Liver (tissue), 8 donors: ENCODE measurements at regions not wholly inside any gene's neighbourhood (a gene's known extent, or its start where the extent isn't known, plus 50 kb on each side); places are given as distances from the start of the nearest gene placed in this dataset.

Experiments
- DNase-seq: peaks from one replicate; pipeline ENCODE4 v3.0.0-alpha.2; 2017; ENCODE audit warnings: low spot score
- H3K27ac ChIP-seq, 2 donors: one replicate each; pipeline ENCODE4 v1.7.0; 2013; ENCODE audit warnings: inconsistent platforms in 2 of 2, low read length in 2 of 2, control low read depth in 1 of 2, low read depth in 1 of 2, mild to moderate bottlenecking in 1 of 2
- H3K27me3 ChIP-seq, 4 donors: one replicate each; pipeline versions ENCODE4 v1.6.1 to v1.7.0; 2013; ENCODE audit warnings: low read length in 3 of 4, inconsistent platforms in 1 of 4, mild to moderate bottlenecking in 1 of 4, moderate library complexity in 1 of 4; ENCODE audit not compliant: control insufficient read depth in 4 of 4, insufficient read depth in 4 of 4
- H3K36me3 ChIP-seq, 4 donors: one replicate each; pipeline versions ENCODE4 v1.6.1 to v1.7.0; 2013; ENCODE audit warnings: low read length in 3 of 4, mild to moderate bottlenecking in 3 of 4, low read depth in 1 of 4, moderate library complexity in 1 of 4; ENCODE audit not compliant: control insufficient read depth in 4 of 4, insufficient read depth in 3 of 4
- H3K4me1 ChIP-seq, 4 donors: one replicate each; pipeline versions ENCODE4 v1.6.1 to v1.7.0; 2013; ENCODE audit warnings: low read length in 3 of 4, mild to moderate bottlenecking in 3 of 4, moderate library complexity in 1 of 4; ENCODE audit not compliant: control insufficient read depth in 4 of 4, insufficient read depth in 4 of 4
- H3K4me3 ChIP-seq, 3 donors: one replicate each; pipeline versions ENCODE4 v1.6.1 to v1.7.0; 2013; ENCODE audit warnings: low read length in 3 of 3, control low read depth in 1 of 3, low read depth in 1 of 3, mild to moderate bottlenecking in 1 of 3
- H3K9ac ChIP-seq, 2 donors: one replicate each; pipeline ENCODE4 v1.7.0; 2013; ENCODE audit warnings: low read length in 2 of 2, mild to moderate bottlenecking in 2 of 2, moderate library complexity in 2 of 2, control low read depth in 1 of 2, low read depth in 1 of 2
- H3K9me3 ChIP-seq, 4 donors: one replicate each; pipeline versions ENCODE4 v1.6.1 to v1.7.0; 2013; ENCODE audit warnings: low read length in 3 of 4; ENCODE audit not compliant: control insufficient read depth in 4 of 4
- ATF3 ChIP-seq: IDR thresholded peaks from 2 replicates; pipeline ENCODE4 v1.6.1; 2016; ENCODE audit warnings: antibody characterized with exemption
- EGR1 ChIP-seq, 2 donors: IDR thresholded peaks; 2 replicates each; pipeline ENCODE4 v1.6.1; 2016 to 2018; ENCODE audit warnings: antibody characterized with exemption in 2 of 2, low read depth in 2 of 2
- FOXA1 ChIP-seq: IDR thresholded peaks from 2 replicates; pipeline ENCODE4 v1.6.1; 2016; ENCODE audit warnings: antibody characterized with exemption
- FOXA2 ChIP-seq: IDR thresholded peaks from 2 replicates; pipeline ENCODE4 v1.6.1; 2016; ENCODE audit warnings: antibody characterized with exemption
- GABPA ChIP-seq, 2 donors: IDR thresholded peaks in 1 of 2; conservative IDR thresholded peaks in 1 of 2; 2 replicates each; pipeline ENCODE4 v1.6.1; 2016; ENCODE audit warnings: antibody characterized with exemption in 2 of 2, mild to moderate bottlenecking in 1 of 2, moderate library complexity in 1 of 2
- HNF4A ChIP-seq, 2 donors: conservative IDR thresholded peaks; 2 replicates each; pipeline ENCODE4 v1.6.1; 2016; ENCODE audit warnings: antibody characterized with exemption in 2 of 2, mild to moderate bottlenecking in 2 of 2
- HNF4G ChIP-seq: IDR thresholded peaks from 2 replicates; pipeline ENCODE4 v1.6.1; 2016; ENCODE audit warnings: antibody characterized with exemption
- JUND ChIP-seq, 2 donors: IDR thresholded peaks; 2 replicates each; pipeline ENCODE4 v1.6.1; 2016; ENCODE audit warnings: antibody characterized with exemption in 2 of 2
- NR2F2 ChIP-seq: IDR thresholded peaks from 2 replicates; pipeline ENCODE4 v1.6.1; 2016; ENCODE audit warnings: antibody characterized with exemption
- RAD21 ChIP-seq, 2 donors: IDR thresholded peaks; 2 replicates each; pipeline ENCODE4 v1.6.1; 2016; ENCODE audit warnings: antibody characterized with exemption in 2 of 2, mild to moderate bottlenecking in 2 of 2
- RXRA ChIP-seq, 2 donors: IDR thresholded peaks; 2 replicates each; pipeline ENCODE4 v1.6.1; 2017 to 2018; ENCODE audit warnings: antibody characterized with exemption in 2 of 2, mild to moderate bottlenecking in 1 of 2
- SP1 ChIP-seq: IDR thresholded peaks from 2 replicates; pipeline ENCODE4 v1.6.1; 2018; ENCODE audit warnings: antibody characterized with exemption, mild to moderate bottlenecking
- TAF1 ChIP-seq: conservative IDR thresholded peaks from 2 replicates; pipeline ENCODE4 v1.6.1; 2016; ENCODE audit warnings: antibody characterized with exemption, mild to moderate bottlenecking
- YY1 ChIP-seq: IDR thresholded peaks from 2 replicates; pipeline ENCODE4 v1.6.1; 2016; ENCODE audit warnings: antibody characterized with exemption, mild to moderate bottlenecking
- ZBTB33 ChIP-seq: IDR thresholded peaks from 2 replicates; pipeline ENCODE4 v1.6.1; 2016; ENCODE audit warnings: antibody characterized with exemption
- WGBS: extraction: QIAGEN DNeasy Blood & Tissue Kit; methylation state at CpG from one replicate; pipeline ENCODE4 v1.1.7; 2013; 5-methylcytosine and 5-hydroxymethylcytosine counted together
- TF ChIP-seq, protein P1 (sequence below): fragments of 150-350 bp; IDR thresholded peaks from 2 replicates; pipeline ENCODE4 v1.5.1; 2017; ENCODE audit warnings: improper control_type of control experiment, low read depth, low read length; ENCODE audit not compliant: missing input control
- TF ChIP-seq, protein P2 (sequence below): IDR thresholded peaks from 2 replicates; pipeline ENCODE4 v1.6.1; 2016; ENCODE audit warnings: antibody characterized with exemption
- TF ChIP-seq, protein P3 (sequence below): IDR thresholded peaks from 2 replicates; pipeline ENCODE4 v1.6.1; 2016; ENCODE audit warnings: antibody characterized with exemption, mild to moderate bottlenecking
- donor health status: healthy.
- donor health status: healthy.
- donor health status: healthy.
- donor health status: healthy.
- donor health status: healthy.

- no peak for DNase-seq
- Histone ChIP-seq H3K27me3 (no peaks in the 10 kb centered on the region), H3K27ac (no peak overlapping the region), H3K9me3 (no peaks in the 10 kb centered on the region), H3K9ac (no peak overlapping the region), H3K36me3 (no peaks in the 10 kb centered on the region), H3K4me3 (no peak overlapping the region), H3K4me1 (no peaks in the 10 kb centered on the region)
- no peak for TF ChIP-seq FOXA2
- no peak for TF ChIP-seq RXRA (IDR thresholded peaks at IDR 0.05)
- WGBS = 85% methylated on average over 16 of the region's 16 CpGs
These were observed 242.2 kb downstream of the CDH26 start for GRCh38 chr20:60200305-60200918.

- Histone ChIP-seq H3K27me3 (peaks cover 0 to 3% (median 0%) of the 10 kb centered on the region in 4 donors), H3K27ac (no peak overlapping the region), H3K9me3 (no peaks in the 10 kb centered on the region), H3K4me3 (no peak overlapping the region), H3K9ac (no peak overlapping the region), H3K36me3 (no peaks in the 10 kb centered on the region), H3K4me1 (no peaks in the 10 kb centered on the region)
- 84% methylated on average over 2 of the region's 2 CpGs for WGBS
- TF ChIP-seq FOXA2 = no peak
- TF ChIP-seq HNF4G = no peak
- TF ChIP-seq YY1 = no peak
- no peak for TF ChIP-seq JUND (IDR thresholded peaks at IDR 0.05)
- TF ChIP-seq FOXA1 = no peak
- no peak for TF ChIP-seq NR2F2
- TF ChIP-seq EGR1 (IDR thresholded peaks at IDR 0.05; ENCODE audit: low read depth in 2 of 2) = no peak
- TF ChIP-seq RAD21 (IDR thresholded peaks at IDR 0.05) = no peak
- no peak for TF ChIP-seq GABPA (IDR thresholded peaks at IDR 0.05 in 1 of 2, conservative IDR thresholded peaks at IDR 0.05 in 1 of 2)
- TF ChIP-seq ATF3 = no peak
- TF ChIP-seq, protein P1, sequence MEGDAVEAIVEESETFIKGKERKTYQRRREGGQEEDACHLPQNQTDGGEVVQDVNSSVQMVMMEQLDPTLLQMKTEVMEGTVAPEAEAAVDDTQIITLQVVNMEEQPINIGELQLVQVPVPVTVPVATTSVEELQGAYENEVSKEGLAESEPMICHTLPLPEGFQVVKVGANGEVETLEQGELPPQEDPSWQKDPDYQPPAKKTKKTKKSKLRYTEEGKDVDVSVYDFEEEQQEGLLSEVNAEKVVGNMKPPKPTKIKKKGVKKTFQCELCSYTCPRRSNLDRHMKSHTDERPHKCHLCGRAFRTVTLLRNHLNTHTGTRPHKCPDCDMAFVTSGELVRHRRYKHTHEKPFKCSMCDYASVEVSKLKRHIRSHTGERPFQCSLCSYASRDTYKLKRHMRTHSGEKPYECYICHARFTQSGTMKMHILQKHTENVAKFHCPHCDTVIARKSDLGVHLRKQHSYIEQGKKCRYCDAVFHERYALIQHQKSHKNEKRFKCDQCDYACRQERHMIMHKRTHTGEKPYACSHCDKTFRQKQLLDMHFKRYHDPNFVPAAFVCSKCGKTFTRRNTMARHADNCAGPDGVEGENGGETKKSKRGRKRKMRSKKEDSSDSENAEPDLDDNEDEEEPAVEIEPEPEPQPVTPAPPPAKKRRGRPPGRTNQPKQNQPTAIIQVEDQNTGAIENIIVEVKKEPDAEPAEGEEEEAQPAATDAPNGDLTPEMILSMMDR = no peak
- TF ChIP-seq HNF4A (conservative IDR thresholded peaks at IDR 0.05) = no peak
- no peak for TF ChIP-seq RXRA (IDR thresholded peaks at IDR 0.05)
- TF ChIP-seq ZBTB33 = no peak
- TF ChIP-seq TAF1 = no peak
- TF ChIP-seq SP1 = no peak
- TF ChIP-seq, protein P2, sequence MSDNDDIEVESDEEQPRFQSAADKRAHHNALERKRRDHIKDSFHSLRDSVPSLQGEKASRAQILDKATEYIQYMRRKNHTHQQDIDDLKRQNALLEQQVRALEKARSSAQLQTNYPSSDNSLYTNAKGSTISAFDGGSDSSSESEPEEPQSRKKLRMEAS = no peak
- TF ChIP-seq, protein P3, sequence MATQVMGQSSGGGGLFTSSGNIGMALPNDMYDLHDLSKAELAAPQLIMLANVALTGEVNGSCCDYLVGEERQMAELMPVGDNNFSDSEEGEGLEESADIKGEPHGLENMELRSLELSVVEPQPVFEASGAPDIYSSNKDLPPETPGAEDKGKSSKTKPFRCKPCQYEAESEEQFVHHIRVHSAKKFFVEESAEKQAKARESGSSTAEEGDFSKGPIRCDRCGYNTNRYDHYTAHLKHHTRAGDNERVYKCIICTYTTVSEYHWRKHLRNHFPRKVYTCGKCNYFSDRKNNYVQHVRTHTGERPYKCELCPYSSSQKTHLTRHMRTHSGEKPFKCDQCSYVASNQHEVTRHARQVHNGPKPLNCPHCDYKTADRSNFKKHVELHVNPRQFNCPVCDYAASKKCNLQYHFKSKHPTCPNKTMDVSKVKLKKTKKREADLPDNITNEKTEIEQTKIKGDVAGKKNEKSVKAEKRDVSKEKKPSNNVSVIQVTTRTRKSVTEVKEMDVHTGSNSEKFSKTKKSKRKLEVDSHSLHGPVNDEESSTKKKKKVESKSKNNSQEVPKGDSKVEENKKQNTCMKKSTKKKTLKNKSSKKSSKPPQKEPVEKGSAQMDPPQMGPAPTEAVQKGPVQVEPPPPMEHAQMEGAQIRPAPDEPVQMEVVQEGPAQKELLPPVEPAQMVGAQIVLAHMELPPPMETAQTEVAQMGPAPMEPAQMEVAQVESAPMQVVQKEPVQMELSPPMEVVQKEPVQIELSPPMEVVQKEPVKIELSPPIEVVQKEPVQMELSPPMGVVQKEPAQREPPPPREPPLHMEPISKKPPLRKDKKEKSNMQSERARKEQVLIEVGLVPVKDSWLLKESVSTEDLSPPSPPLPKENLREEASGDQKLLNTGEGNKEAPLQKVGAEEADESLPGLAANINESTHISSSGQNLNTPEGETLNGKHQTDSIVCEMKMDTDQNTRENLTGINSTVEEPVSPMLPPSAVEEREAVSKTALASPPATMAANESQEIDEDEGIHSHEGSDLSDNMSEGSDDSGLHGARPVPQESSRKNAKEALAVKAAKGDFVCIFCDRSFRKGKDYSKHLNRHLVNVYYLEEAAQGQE = no peak
- DNase-seq = no peak
These were observed 243.1 kb downstream of the CDH26 start for GRCh38 chr20:60201198-60201835.
